D721Med (cell line): ENCODE measurements at regions not wholly inside any gene's neighbourhood (a gene's known extent, or its start where the extent isn't known, plus 50 kb on each side); places are given as distances from the start of the nearest gene placed in this dataset.
A peak's percentile ranks its signal among the peaks of the same experiment; 100 is the strongest.
"Not testable (repeated sequence)": the region's sequence is repeated elsewhere in the genome, so short reads cannot be mapped to it uniquely, and the experiment has no call there.

Source experiments
- DNase-seq: peaks from one replicate; pipeline ENCODE4 v3.0.0; 2011; ENCODE audit warnings: low spot score; ENCODE audit not compliant: insufficient read length
- FAIRE-seq: peaks from 2 replicates; lab custom pipeline; 2011; peaks lifted over from hg19 to GRCh38; lab: Jason Lieb, UNC
- TF ChIP-seq, protein P1 (sequence below): IDR thresholded peaks from 2 replicates; pipeline ENCODE4 v1.5.1; 2012; ENCODE audit warnings: mild to moderate bottlenecking, control low read depth; ENCODE audit not compliant: insufficient read depth; ENCODE audit errors: missing control alignments

DNA sequence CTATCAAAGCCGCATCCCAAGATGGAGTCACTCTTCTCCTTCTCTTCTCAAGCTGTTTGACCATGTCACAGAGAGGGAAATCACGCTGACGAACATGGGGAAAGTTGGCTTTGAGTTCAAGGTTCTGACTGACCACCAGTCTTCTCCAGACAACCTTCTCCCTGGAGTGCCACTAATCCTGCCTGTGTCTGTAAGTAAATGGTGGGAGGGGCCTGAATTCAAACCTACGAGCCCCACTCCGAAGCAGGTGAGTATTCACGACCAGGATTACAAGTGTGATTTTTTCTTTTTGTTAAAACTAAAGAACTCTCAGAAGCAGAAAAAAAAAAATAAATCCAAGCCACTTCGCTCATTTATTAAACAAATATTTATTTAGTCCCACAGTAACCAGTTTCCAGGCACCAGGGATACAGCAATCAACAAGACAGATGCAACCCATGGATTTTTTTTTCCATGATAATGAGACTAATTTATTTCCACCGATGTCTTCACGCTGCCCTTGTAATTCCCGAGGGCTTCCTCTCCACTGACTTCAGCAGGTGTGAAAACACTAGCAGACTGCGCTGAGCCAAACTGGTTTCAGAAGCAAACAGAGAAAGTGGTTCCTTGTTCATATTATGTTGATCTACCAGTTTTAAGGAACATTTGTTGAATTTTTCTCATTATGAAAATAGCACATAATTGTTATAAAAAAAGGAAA is 206.0 kb upstream of the NBPF12 start:
- not testable (repeated sequence) for DNase-seq, FAIRE-seq

- DNase-seq, FAIRE-seq: not testable (repeated sequence)
Observed at GRCh38 chr1:146729642-146730344, 208.3 kb upstream of the NBPF12 start.

GRCh38 chr1:146715054-146715453 is 223.1 kb upstream of the NBPF12 start:
- not testable (repeated sequence) for DNase-seq, FAIRE-seq

DNA sequence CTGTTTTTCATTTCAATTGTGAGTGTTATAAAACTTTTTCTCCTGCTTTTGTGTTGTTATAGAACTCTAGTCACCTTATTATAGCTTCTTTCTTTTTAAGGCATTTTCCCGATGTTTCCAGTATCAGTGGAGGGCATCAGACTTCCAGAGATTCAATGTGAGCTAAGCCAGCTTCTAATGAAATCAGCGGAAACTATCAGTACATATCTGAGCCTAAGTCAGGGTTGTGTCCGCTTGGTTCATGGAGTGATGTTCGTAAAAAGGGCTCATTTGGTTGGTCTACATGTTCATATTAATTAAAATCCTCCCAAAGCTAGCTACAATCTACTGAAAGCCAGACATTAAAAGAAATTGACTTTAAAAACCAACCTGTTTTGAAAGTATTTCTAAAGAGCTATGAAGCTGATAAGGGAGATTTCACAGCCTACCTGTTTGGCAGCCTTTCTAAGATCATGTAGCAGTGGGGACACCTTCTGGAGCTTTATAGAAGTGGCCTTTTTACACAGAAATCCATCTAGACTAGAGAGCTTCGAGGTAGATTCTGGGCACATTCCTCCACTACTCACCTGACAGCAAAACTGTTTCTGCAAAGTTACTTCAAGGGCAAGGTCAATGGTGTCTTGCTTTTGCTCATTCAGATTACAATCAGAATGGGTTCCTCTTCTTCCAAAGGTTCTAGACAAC is 227.1 kb upstream of the NBPF12 start:
- TF ChIP-seq, protein P1, sequence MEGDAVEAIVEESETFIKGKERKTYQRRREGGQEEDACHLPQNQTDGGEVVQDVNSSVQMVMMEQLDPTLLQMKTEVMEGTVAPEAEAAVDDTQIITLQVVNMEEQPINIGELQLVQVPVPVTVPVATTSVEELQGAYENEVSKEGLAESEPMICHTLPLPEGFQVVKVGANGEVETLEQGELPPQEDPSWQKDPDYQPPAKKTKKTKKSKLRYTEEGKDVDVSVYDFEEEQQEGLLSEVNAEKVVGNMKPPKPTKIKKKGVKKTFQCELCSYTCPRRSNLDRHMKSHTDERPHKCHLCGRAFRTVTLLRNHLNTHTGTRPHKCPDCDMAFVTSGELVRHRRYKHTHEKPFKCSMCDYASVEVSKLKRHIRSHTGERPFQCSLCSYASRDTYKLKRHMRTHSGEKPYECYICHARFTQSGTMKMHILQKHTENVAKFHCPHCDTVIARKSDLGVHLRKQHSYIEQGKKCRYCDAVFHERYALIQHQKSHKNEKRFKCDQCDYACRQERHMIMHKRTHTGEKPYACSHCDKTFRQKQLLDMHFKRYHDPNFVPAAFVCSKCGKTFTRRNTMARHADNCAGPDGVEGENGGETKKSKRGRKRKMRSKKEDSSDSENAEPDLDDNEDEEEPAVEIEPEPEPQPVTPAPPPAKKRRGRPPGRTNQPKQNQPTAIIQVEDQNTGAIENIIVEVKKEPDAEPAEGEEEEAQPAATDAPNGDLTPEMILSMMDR = peak; percentile 37
- not testable (repeated sequence) for FAIRE-seq, DNase-seq

DNA sequence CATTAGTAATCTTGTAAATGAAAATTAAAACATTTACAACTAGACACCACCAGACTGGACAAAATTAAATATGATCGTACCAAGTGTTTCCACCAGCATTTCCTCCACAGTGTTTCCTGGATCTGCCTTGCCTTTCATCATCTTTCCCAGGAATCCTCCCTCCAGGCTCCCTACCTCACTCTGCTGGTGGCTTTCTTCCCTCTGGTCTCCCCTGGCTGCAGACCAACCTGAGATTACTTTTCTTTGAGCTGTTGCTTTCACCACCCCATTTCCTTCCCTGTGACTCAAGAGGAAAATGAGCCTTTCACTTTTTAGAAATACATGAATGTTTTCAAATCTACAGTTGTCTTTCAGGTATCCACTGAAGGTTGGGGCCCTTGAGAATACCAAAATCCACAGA is 228.8 kb upstream of the NBPF12 start:
- DNase-seq, FAIRE-seq: not testable (repeated sequence)

DNA sequence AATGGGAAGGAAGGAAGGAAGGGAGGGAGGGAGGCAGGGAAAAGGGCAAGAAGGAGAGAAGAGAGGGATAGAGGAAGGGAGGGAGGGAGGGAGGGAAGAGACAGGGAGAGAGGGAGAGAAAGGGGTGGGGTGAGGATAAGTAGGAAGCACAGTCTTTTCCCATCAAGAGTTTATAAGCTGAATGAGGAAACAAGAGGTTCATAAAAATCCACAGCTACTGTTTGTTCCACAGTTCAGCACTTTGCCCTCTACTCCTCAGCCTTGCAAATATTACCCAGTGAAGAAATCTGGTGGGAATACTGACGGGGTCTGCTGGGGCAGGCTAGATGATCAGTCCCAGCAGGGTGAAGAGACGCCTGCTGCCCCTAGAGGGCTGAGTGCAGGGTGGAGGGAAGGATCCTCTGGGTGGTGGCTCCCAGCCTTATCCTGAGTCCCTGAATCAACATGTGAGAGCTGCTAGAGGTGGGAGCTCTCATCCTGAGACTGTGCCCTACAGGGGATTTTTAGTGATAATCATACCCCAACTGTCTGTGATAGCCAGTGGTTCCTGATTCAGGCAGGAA is 233.9 kb upstream of the NBPF12 start:
- FAIRE-seq = not testable (repeated sequence)

GRCh38 chr1:146701320-146701719 is 236.8 kb upstream of the NBPF12 start:
- FAIRE-seq, DNase-seq: not testable (repeated sequence)

More for the DNA sequence above, 233.9 kb upstream of the NBPF12 start:
- DNase-seq = not testable (repeated sequence)

GRCh38 chr1:146695388-146695787 is 242.7 kb upstream of the NBPF12 start:
- not testable (repeated sequence) for FAIRE-seq, DNase-seq

GRCh38 chr1:146691798-146692197 is 246.3 kb upstream of the NBPF12 start:
- FAIRE-seq, DNase-seq: not testable (repeated sequence)

DNA sequence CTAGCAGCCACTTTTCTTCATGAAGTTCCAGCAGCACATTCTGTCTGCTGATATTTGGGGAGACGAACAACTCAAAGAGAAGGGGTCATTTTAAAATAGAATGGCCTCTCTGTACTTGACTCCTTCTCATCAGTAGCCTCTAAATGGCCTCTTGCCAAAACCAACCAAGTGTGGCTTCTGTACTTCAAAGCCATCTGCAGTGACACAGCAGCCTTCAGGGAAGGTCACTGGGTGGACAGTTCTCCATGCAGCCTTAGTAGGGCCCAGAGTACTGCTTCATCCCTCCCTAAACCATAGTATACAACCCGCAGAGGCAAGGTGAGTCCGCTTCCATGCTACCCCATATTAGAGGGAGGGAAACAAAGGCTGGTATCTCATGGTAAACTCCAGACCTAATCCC is 249.2 kb upstream of the NBPF12 start:
- FAIRE-seq = not testable (repeated sequence)

DNA sequence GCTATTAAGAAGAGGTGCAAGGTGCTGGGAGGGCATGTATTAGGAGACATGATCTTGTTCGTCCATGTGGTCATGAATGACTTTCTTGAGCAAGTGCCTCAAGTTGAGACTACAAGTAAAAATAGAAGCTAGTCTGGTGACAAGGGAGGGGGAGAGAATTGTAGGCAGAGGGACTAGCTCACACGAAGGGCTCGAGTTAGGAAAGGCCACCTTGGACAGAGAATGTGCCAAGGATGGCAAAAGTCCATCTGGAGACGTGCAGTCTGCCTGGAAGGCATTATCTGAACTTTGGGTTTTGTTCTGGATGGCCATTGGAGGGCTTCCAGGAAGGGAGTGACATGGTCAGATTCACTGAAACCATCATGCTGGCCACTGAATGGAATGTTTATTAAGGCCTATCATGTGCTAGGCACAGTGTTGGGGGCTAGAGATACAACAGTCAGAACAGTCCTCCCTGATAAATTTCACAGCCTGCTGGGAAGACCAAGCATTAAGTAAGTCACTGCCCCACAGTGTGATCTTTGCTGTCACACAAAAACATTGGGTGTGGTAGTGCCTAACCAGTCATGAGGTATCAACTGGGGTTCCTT is 251.3 kb upstream of the NBPF12 start:
- not testable (repeated sequence) for FAIRE-seq

More for the DNA sequence above, 249.2 kb upstream of the NBPF12 start:
- DNase-seq = not testable (repeated sequence)

DNA sequence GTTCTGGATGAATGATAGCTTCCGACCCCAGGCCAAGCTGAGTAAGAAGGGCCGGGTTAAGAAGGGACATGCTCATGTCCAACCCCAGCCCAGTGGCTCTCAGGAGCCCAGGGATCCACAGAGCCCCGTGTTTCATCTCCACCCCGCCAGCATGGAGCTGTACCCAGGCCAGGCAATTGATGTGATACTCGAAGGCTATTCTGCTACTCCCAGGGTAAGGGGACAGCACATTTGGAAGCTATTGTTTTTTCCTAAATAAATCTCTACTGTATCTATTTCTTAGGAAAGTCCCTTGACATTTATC is 255.0 kb upstream of the NBPF12 start:
- not testable (repeated sequence) for DNase-seq, FAIRE-seq

More for the DNA sequence above, 251.3 kb upstream of the NBPF12 start:
- not testable (repeated sequence) for DNase-seq

DNA sequence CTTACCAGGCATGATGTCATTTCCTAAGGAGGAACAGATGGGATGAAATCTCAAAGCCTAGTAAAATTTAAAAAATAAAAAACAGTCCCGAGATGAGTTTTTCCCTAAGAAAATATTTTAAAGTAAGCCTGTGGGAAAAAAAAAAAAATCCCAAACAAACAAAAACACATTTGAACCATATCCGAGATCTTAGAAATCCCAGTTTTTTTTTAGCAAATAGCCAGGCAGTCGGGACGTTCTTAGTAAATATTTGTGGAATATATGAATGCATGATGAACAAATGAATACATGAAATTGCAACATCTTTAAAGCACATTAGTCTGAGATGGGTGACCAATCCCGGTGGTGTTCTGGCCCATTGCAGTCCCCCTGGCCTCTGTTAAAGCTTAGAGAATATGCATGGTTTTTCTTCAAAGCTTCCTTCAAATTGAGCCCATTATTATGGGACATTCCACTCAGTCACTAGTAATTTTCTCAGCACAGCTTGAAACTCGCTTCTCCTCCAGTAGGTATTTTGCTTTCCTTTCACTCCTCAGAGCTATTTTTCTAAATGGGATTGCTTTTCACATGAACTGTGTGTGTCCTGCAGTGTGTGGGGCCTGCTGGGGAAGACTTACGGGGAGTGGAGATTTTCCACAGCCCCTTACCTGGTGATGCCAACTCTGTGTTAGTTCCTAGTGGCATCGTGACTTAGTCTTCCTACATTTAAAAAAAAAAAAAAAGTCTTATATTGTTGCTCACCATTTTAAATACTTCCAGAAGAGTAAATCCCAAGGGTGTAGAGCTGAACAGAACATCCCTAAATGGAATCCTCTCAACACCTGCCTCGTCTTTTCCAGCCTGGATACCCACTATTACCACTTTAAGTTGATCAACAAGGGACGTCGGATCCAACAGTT is 255.6 kb upstream of the NBPF12 start:
- FAIRE-seq, DNase-seq: not testable (repeated sequence)

GRCh38 chr1:146673729-146674299 is 264.3 kb upstream of the NBPF12 start:
- not testable (repeated sequence) for FAIRE-seq, DNase-seq

- FAIRE-seq, DNase-seq: not testable (repeated sequence)
Observed at GRCh38 chr1:146672608-146673007, 265.5 kb upstream of the NBPF12 start.

GRCh38 chr1:146671588-146671987 is 266.5 kb upstream of the NBPF12 start:
- not testable (repeated sequence) for FAIRE-seq, DNase-seq
